Urinary bladder (tissue), 3 donors: ENCODE measurements at regions not wholly inside any gene's neighbourhood (a gene's known extent, or its start where the extent isn't known, plus 50 kb on each side); places are given as distances from the start of the nearest gene placed in this dataset.

ENCODE experiments used
- DNase-seq: peaks from one replicate; pipeline ENCODE4 v3.0.0-alpha.2; 2015; ENCODE audit errors: extremely low spot score
- H3K27ac ChIP-seq: one replicate; pipeline ENCODE4 v1.5.1; 2013; ENCODE audit warnings: low read depth, mild to moderate bottlenecking, moderate library complexity
- H3K36me3 ChIP-seq: one replicate; pipeline ENCODE4 v1.6.1; 2013; ENCODE audit warnings: mild to moderate bottlenecking, moderate library complexity; ENCODE audit not compliant: insufficient read depth
- H3K4me1 ChIP-seq: one replicate; pipeline ENCODE4 v1.6.1; 2013; ENCODE audit warnings: mild to moderate bottlenecking, moderate library complexity; ENCODE audit not compliant: insufficient read depth
- H3K4me3 ChIP-seq: one replicate; pipeline ENCODE4 v1.5.1; 2013; ENCODE audit warnings: low read depth, low read length
- WGBS: extraction: QIAGEN DNeasy Blood & Tissue Kit; methylation state at CpG from one replicate; pipeline ENCODE4 v1.1.7; 2013; 5-methylcytosine and 5-hydroxymethylcytosine counted together
- donor health status: healthy with polysubstance abuse.
- donor health status: healthy.

GRCh38 chr5:124630767-124631704 is 115.4 kb downstream of the ZNF608 start:
- H3K4me1 ChIP-seq, result no peaks in the 10 kb centered on the region
- 96% methylated on average over 5 of the region's 5 CpGs for WGBS
- no peak for DNase-seq
- H3K27ac ChIP-seq, result no peak overlapping the region
- no peaks in the 10 kb centered on the region for H3K36me3 ChIP-seq
- H3K4me3 ChIP-seq, result no peak overlapping the region

GRCh38 chr5:124628721-124629596 is 117.5 kb downstream of the ZNF608 start:
- DNase-seq, result no peak

GRCh38 chr5:124627815-124628595 is 118.4 kb downstream of the ZNF608 start:
- 76% methylated on average over 17 of the region's 17 CpGs for WGBS
- DNase-seq, result no peak
- Histone ChIP-seq H3K27ac (no peak overlapping the region), H3K4me1 (no peaks in the 10 kb centered on the region), H3K4me3 (no peak overlapping the region), H3K36me3 (no peaks in the 10 kb centered on the region)

More at GRCh38 chr5:124628721-124629596, 117.5 kb downstream of the ZNF608 start:
- Histone ChIP-seq H3K4me3 (no peak overlapping the region), H3K36me3 (no peaks in the 10 kb centered on the region), H3K4me1 (no peaks in the 10 kb centered on the region), H3K27ac (no peak overlapping the region)
- WGBS, result 80% methylated on average over 17 of the region's 17 CpGs

GRCh38 chr5:124626053-124626452 is 120.4 kb downstream of the ZNF608 start:
- WGBS, result 98% methylated on average over 2 of the region's 2 CpGs
- H3K4me1 ChIP-seq, result no peaks in the 10 kb centered on the region
- H3K27ac ChIP-seq, result no peak overlapping the region
- no peak for DNase-seq
- no peaks in the 10 kb centered on the region for H3K36me3 ChIP-seq
- H3K4me3 ChIP-seq, result no peak overlapping the region

- Histone ChIP-seq H3K36me3 (no peaks in the 10 kb centered on the region), H3K4me3 (no peak overlapping the region), H3K4me1 (no peaks in the 10 kb centered on the region), H3K27ac (no peak overlapping the region)
- 86% methylated on average over 5 of the region's 5 CpGs for WGBS
- DNase-seq, result no peak
Observed at GRCh38 chr5:124623265-124623664, 123.2 kb downstream of the ZNF608 start.

- no peak for DNase-seq
- Histone ChIP-seq H3K36me3 (no peaks in the 10 kb centered on the region), H3K27ac (no peak overlapping the region), H3K4me1 (no peaks in the 10 kb centered on the region), H3K4me3 (no peak overlapping the region)
- 62% methylated on average over 3 of the region's 3 CpGs for WGBS
Observed at GRCh38 chr5:124622851-124623250, 123.6 kb downstream of the ZNF608 start.

- Histone ChIP-seq H3K4me1 (no peaks in the 10 kb centered on the region), H3K4me3 (no peak overlapping the region), H3K27ac (no peak overlapping the region), H3K36me3 (no peaks in the 10 kb centered on the region)
- WGBS, result 81% methylated on average over 5 of the region's 5 CpGs
- DNase-seq, result no peak
Observed at GRCh38 chr5:124621279-124621678, 125.2 kb downstream of the ZNF608 start.

- Histone ChIP-seq H3K4me1 (no peaks in the 10 kb centered on the region), H3K4me3 (no peak overlapping the region), H3K36me3 (no peaks in the 10 kb centered on the region), H3K27ac (no peak overlapping the region)
- DNase-seq, result no peak
- WGBS, result 91% methylated on average over 2 of the region's 2 CpGs
Observed at GRCh38 chr5:124620743-124621142, 125.7 kb downstream of the ZNF608 start.

GRCh38 chr5:124619121-124619520 is 127.3 kb downstream of the ZNF608 start:
- H3K27ac ChIP-seq, result no peak overlapping the region
- H3K4me1 ChIP-seq, result no peaks in the 10 kb centered on the region
- 83% methylated on average over 4 of the region's 4 CpGs for WGBS
- DNase-seq, result no peak
- H3K4me3 ChIP-seq, result no peak overlapping the region
- H3K36me3 ChIP-seq, result no peaks in the 10 kb centered on the region

GRCh38 chr5:124617787-124618186 is 128.7 kb downstream of the ZNF608 start:
- Histone ChIP-seq H3K4me1 (no peaks in the 10 kb centered on the region), H3K27ac (no peak overlapping the region), H3K36me3 (no peaks in the 10 kb centered on the region), H3K4me3 (no peak overlapping the region)
- DNase-seq, result no peak
- 99% methylated on average over 1 of the region's 1 CpG for WGBS

GRCh38 chr5:124614836-124615385 is 131.5 kb downstream of the ZNF608 start:
- WGBS, result 56% methylated on average over 2 of the region's 2 CpGs
- H3K4me3 ChIP-seq, result no peak overlapping the region
- H3K4me1 ChIP-seq, result no peaks in the 10 kb centered on the region
- no peak for DNase-seq
- no peak overlapping the region for H3K27ac ChIP-seq
- H3K36me3 ChIP-seq, result no peaks in the 10 kb centered on the region

- no peak for DNase-seq
- no peak overlapping the region for H3K27ac ChIP-seq
- no peaks in the 10 kb centered on the region for H3K36me3 ChIP-seq
- no peaks in the 10 kb centered on the region for H3K4me1 ChIP-seq
- no peak overlapping the region for H3K4me3 ChIP-seq
- WGBS, result 96% methylated on average over 1 of the region's 1 CpG
Observed at GRCh38 chr5:124614105-124614504, 132.3 kb downstream of the ZNF608 start.
